Stomach (tissue), 4 donors: ENCODE measurements at regions not wholly inside any gene's neighbourhood (a gene's known extent, or its start where the extent isn't known, plus 50 kb on each side); places are given as distances from the start of the nearest gene placed in this dataset.

Source experiments
- EP300 ChIP-seq: sonication (generic); formaldehyde crosslinking; IDR thresholded peaks from one replicate; pipeline ENCODE4 v1.6.1; 2017; ENCODE audit warnings: antibody characterized with exemption
- POLR2A ChIP-seq, 4 donors: fragments of 450-650 bp; IDR thresholded peaks; one replicate each; pipeline ENCODE4 v1.6.1; 2016; ENCODE audit warnings: antibody characterized with exemption in 4 of 4, control low read depth in 2 of 4, mild to moderate bottlenecking in 1 of 4, moderate library complexity in 1 of 4
- POLR2AphosphoS5 ChIP-seq, 3 donors: sonication (generic); formaldehyde crosslinking; IDR thresholded peaks; one replicate each; pipeline ENCODE4 v1.6.1; 2016; ENCODE audit warnings: antibody characterized with exemption in 3 of 3
- TF ChIP-seq, protein P1 (sequence below), 7 experiments: fragments of 450-650 bp in 4 of 7; fragments of 200-600 bp in 3 of 7; sonication (generic) in 3 of 7; IDR thresholded peaks; one replicate each; pipeline ENCODE4 v1.5.1; 2016 to 2019; ENCODE audit warnings: antibody characterized with exemption in 7 of 7, control low read depth in 2 of 7, mild to moderate bottlenecking in 1 of 7

DNA sequence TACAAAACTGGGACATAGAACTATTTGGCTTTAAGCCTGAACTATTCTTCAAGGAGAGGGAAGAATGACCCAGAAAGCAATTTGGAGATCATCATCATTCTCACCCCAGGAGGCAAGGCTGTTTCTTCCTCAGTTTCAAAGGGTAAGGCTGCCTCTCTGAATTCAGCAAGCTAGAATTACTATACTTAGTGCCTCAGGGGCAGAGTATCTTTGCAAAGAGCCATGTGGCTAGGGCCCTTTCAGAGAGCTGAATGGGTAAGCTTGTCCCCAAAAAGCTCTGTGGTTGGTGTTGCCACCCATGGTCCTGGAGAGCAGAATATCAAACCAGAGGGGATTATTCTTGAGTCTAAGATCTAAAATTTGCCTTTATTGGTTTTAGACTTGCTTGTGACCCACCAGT is 720.3 kb upstream of the ARPP21 start:
- TF ChIP-seq, protein P1, sequence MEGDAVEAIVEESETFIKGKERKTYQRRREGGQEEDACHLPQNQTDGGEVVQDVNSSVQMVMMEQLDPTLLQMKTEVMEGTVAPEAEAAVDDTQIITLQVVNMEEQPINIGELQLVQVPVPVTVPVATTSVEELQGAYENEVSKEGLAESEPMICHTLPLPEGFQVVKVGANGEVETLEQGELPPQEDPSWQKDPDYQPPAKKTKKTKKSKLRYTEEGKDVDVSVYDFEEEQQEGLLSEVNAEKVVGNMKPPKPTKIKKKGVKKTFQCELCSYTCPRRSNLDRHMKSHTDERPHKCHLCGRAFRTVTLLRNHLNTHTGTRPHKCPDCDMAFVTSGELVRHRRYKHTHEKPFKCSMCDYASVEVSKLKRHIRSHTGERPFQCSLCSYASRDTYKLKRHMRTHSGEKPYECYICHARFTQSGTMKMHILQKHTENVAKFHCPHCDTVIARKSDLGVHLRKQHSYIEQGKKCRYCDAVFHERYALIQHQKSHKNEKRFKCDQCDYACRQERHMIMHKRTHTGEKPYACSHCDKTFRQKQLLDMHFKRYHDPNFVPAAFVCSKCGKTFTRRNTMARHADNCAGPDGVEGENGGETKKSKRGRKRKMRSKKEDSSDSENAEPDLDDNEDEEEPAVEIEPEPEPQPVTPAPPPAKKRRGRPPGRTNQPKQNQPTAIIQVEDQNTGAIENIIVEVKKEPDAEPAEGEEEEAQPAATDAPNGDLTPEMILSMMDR (IDR thresholded peaks at IDR 0.05): no peak
- TF ChIP-seq EP300 (no peak), POLR2A (IDR thresholded peaks at IDR 0.05) (no peak), POLR2AphosphoS5 (IDR thresholded peaks at IDR 0.05) (no peak)
